ENCODE measurements at regions not wholly inside any gene's neighbourhood (a gene's known extent, or its start where the extent isn't known, plus 50 kb on each side); places are given as distances from the start of the nearest gene placed in this dataset.

DNA sequence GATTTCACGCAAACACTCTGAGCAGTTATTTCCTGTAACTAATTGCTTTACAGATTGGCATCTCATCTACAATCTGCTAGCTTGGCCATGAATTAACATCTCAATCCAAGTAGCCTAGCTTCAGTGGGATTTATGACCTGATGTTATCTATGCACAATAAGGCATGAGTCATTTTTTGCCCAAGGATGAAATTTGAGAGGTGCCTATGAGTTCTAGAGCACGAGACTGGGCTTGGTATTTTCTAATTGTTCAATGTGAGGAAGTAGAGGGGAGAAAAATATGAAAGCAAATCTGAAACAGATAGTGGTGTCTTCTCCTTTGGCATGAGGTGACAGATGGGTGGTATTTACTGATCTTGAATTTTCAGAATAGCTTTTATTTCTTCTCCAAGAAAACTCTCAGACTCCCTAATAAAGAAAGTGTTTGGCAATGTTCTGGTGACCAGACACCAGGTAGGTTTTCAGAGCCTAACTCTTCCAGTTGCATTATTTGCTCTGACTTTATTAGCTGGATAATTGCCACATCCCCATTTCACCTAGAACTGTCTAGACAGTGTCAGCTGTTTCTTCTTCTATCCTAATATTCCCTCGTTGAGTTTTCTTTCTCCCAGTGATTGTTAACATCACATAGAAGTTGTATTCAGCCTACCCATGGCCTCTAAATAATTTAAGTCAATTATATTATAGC, 301.0 kb upstream of the UMPS start:
- no peak for TF ChIP-seq CTCF (conservative IDR thresholded peaks at IDR 0.05; ENCODE audit: low read length)
- TF ChIP-seq EZH2phosphoT487 (IDR thresholded peaks at IDR 0.05; ENCODE audit: borderline replicate concordance, low read depth, low read length): no peak

Measured in OCI-LY7 (cell line).